Loucy (cell line): ENCODE measurements at regions not wholly inside any gene's neighbourhood (a gene's known extent, or its start where the extent isn't known, plus 50 kb on each side); places are given as distances from the start of the nearest gene placed in this dataset.

Experiments
- H2AFZ ChIP-seq: fragments of 200-600 bp; sonication (generic); 2 replicates; pipeline ENCODE4 v1.6.0; 2016; ENCODE audit warnings: antibody characterized with exemption, mild to moderate bottlenecking, low read length, moderate library complexity
- H3F3A ChIP-seq: fragments of 200-600 bp; 2 replicates; pipeline ENCODE4 v1.6.0; 2016; ENCODE audit warnings: antibody characterized with exemption, low read depth, mild to moderate bottlenecking
- H3K27me3 ChIP-seq: fragments of 200-600 bp; sonication (generic); 2 replicates; pipeline ENCODE4 v1.6.1; 2014; ENCODE audit warnings: low read length, mild to moderate bottlenecking; ENCODE audit not compliant: insufficient read depth, poor library complexity, severe bottlenecking
- H3K36me3 ChIP-seq: fragments of 200-600 bp; sonication (generic); 2 replicates; pipeline ENCODE4 v1.6.1; 2016; ENCODE audit warnings: low read length; ENCODE audit not compliant: insufficient read depth
- H3K4me1 ChIP-seq: fragments of 200-600 bp; sonication (generic); 2 replicates; pipeline ENCODE4 v1.5.1; 2014; ENCODE audit warnings: low read length, mild to moderate bottlenecking; ENCODE audit not compliant: insufficient read depth, poor library complexity, severe bottlenecking
- H3K4me2 ChIP-seq: fragments of 200-600 bp; sonication (generic); 2 replicates; pipeline ENCODE4 v1.6.0; 2014; ENCODE audit warnings: antibody characterized with exemption, low read length, low read depth, mild to moderate bottlenecking; ENCODE audit not compliant: poor library complexity, severe bottlenecking
- H3K4me3 ChIP-seq: fragments of 200-600 bp; sonication (generic); 2 replicates; pipeline ENCODE4 v1.5.1; 2014; ENCODE audit warnings: low read length, mild to moderate bottlenecking, mixed read lengths; ENCODE audit not compliant: poor library complexity, severe bottlenecking
- H3K79me2 ChIP-seq: fragments of 200-600 bp; sonication (generic); 2 replicates; pipeline ENCODE4 v1.6.1; 2014; ENCODE audit warnings: low read length; ENCODE audit not compliant: insufficient read depth
- H3K9ac ChIP-seq: fragments of 200-600 bp; sonication (generic); 2 replicates; pipeline ENCODE4 v1.6.0; 2014; ENCODE audit warnings: mild to moderate bottlenecking, low read depth, low read length, moderate library complexity; ENCODE audit not compliant: poor library complexity, severe bottlenecking
- H3K9me2 ChIP-seq: fragments of 200-600 bp; sonication (generic); replicated peaks from 2 replicates; pipeline ENCODE4 v1.6.1; 2016; ENCODE audit warnings: low read depth, low read length, mixed read lengths
- H3K9me3 ChIP-seq: fragments of 200-600 bp; sonication (generic); 2 replicates; pipeline ENCODE4 v1.6.1; 2014; ENCODE audit warnings: mild to moderate bottlenecking, antibody characterized with exemption, low read length, low read depth; ENCODE audit not compliant: insufficient read depth
- H4K20me1 ChIP-seq: fragments of 200-600 bp; sonication (generic); 2 replicates; pipeline ENCODE4 v1.6.0; 2014; ENCODE audit warnings: antibody characterized with exemption, low read length, mild to moderate bottlenecking; ENCODE audit not compliant: insufficient read depth, poor library complexity, severe bottlenecking
- EZH2phosphoT487 ChIP-seq: fragments of 200-600 bp; IDR thresholded peaks from 2 replicates; pipeline ENCODE4 v1.6.1; 2018; ENCODE audit warnings: antibody characterized with exemption, mild to moderate bottlenecking, moderate library complexity, borderline replicate concordance
- TF ChIP-seq, protein P1 (sequence below): fragments of 200-600 bp; sonication (generic); conservative IDR thresholded peaks from 2 replicates; pipeline ENCODE4 v1.5.1; 2014; ENCODE audit warnings: mild to moderate bottlenecking, antibody characterized with exemption, low read length

DNA sequence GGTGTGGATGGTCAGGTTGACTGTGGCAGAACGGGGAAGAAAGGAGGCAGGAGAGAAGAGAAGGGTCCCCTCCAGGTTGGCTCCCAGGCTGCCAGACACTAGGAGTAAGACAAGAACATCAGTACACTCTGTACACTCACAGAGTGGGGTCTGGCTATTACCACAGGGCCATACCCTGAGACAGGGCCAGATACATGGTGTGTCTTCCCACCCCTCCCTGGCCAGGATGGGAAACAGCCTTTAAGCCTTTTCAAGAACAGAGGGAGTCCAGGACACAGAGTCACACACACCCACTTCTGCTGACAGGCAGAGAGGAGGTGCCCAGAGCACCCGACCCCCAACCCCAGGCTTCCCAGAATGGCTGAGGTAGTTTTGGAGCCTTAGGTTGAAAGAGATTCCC is 99.4 kb downstream of the LITAF start:
- TF ChIP-seq EZH2phosphoT487, result no peak
- TF ChIP-seq, protein P1, sequence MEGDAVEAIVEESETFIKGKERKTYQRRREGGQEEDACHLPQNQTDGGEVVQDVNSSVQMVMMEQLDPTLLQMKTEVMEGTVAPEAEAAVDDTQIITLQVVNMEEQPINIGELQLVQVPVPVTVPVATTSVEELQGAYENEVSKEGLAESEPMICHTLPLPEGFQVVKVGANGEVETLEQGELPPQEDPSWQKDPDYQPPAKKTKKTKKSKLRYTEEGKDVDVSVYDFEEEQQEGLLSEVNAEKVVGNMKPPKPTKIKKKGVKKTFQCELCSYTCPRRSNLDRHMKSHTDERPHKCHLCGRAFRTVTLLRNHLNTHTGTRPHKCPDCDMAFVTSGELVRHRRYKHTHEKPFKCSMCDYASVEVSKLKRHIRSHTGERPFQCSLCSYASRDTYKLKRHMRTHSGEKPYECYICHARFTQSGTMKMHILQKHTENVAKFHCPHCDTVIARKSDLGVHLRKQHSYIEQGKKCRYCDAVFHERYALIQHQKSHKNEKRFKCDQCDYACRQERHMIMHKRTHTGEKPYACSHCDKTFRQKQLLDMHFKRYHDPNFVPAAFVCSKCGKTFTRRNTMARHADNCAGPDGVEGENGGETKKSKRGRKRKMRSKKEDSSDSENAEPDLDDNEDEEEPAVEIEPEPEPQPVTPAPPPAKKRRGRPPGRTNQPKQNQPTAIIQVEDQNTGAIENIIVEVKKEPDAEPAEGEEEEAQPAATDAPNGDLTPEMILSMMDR, result no peak

DNA sequence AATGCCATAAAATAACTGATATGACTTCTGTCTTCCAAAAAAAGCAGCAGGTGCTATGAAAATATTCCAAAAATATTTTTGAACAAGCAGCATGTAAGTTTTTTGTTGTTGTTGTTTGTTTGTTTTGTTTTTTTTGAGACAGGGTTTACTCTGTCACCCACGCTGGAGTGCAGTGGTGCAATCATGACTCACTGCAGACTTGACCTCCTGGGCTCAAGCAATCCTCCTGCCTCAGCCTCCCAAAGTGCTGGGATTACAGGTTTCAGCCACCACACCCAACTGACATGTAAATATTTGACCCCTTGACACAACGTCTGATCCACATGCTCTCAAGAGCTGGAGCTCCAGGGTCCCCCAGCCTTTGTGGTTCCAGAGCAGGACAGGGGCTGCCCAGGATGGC is 98.4 kb downstream of the LITAF start:
- no peak overlapping the region for H3K9ac ChIP-seq
- no peak overlapping the region for H2AFZ ChIP-seq
- no peaks in the 10 kb centered on the region for H3K27me3 ChIP-seq
- no peaks in the 10 kb centered on the region for H4K20me1 ChIP-seq
- H3K4me2 ChIP-seq, result no peak overlapping the region
- H3K36me3 ChIP-seq, result no peaks in the 10 kb centered on the region
- H3F3A ChIP-seq, result no peaks in the 10 kb centered on the region
- no peaks in the 10 kb centered on the region for H3K9me3 ChIP-seq
- no peaks in the 10 kb centered on the region for H3K9me2 ChIP-seq
- TF ChIP-seq, protein P1, result no peak
- no peak for TF ChIP-seq EZH2phosphoT487
- no peaks in the 10 kb centered on the region for H3K4me1 ChIP-seq
- no peak overlapping the region for H3K4me3 ChIP-seq
- H3K79me2 ChIP-seq, result no peaks in the 10 kb centered on the region

More for the DNA sequence above, 99.4 kb downstream of the LITAF start:
- H3K9me2 ChIP-seq, result no peaks in the 10 kb centered on the region
- H3F3A ChIP-seq, result no peaks in the 10 kb centered on the region
- H3K4me3 ChIP-seq, result no peak overlapping the region
- H3K36me3 ChIP-seq, result no peaks in the 10 kb centered on the region
- no peak overlapping the region for H3K4me2 ChIP-seq
- H3K9me3 ChIP-seq, result no peaks in the 10 kb centered on the region
- no peaks in the 10 kb centered on the region for H3K79me2 ChIP-seq
- no peak overlapping the region for H3K9ac ChIP-seq
- no peaks in the 10 kb centered on the region for H4K20me1 ChIP-seq
- H3K27me3 ChIP-seq, result no peaks in the 10 kb centered on the region
- H3K4me1 ChIP-seq, result no peaks in the 10 kb centered on the region
- H2AFZ ChIP-seq, result no peak overlapping the region

DNA sequence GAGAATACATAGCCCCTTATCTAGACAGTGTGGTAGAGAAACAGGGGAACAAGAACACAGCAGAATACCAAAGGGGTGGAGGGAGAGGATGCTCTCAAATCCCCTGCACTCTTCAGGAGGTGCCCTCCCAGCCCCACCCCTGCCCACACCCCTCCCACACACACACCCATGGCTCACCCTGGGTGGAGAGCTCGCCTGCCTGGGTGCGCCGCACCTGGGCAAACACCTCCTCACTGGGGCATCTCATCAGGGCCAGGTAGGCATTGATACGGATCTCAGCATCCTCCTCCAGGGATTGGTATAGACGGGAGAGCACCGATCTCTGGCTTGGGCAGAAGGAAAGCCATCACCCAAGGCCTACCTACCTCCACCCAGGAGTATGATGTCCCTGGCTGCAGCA is 95.2 kb downstream of the LITAF start:
- Histone ChIP-seq H3K27me3 (no peaks in the 10 kb centered on the region), H3K36me3 (no peaks in the 10 kb centered on the region), H3F3A (no peaks in the 10 kb centered on the region)

More for the DNA sequence above, 95.2 kb downstream of the LITAF start:
- Histone ChIP-seq H2AFZ (no peak overlapping the region), H4K20me1 (no peaks in the 10 kb centered on the region), H3K9me3 (no peaks in the 10 kb centered on the region), H3K4me2 (no peak overlapping the region), H3K4me3 (no peak overlapping the region), H3K9me2 (no peaks in the 10 kb centered on the region), H3K79me2 (no peaks in the 10 kb centered on the region), H3K9ac (no peak overlapping the region), H3K4me1 (peaks cover 2% of the 10 kb centered on the region)
- TF ChIP-seq, protein P1, result no peak
- TF ChIP-seq EZH2phosphoT487, result no peak
